G401.6 (cell line): ENCODE measurements at regions not wholly inside any gene's neighbourhood (a gene's known extent, or its start where the extent isn't known, plus 50 kb on each side); places are given as distances from the start of the nearest gene placed in this dataset.

ENCODE experiments used
- FAIRE-seq: peaks from 2 replicates; lab custom pipeline; 2012; peaks lifted over from hg19 to GRCh38; lab: Jason Lieb, UNC

DNA sequence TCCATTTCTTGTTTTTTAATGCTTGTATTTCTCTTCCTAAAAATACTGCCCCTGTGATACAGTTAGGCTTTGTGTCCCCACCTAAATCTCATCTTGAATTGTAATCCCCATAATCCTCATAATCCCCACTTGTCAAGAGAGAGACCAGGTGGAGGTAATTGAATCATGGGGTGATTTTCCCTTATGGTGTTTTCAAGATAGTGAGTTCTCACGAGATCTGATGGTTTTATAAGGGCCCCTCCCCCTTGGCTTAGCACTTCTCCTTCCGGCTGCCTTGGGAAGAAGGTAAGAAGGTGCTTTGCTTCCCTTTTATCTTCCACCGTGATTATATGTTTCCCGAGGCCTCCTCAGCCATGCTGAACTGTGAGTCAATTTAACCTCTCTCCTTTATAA lies 227.4 kb downstream of the MAN2A1 start:
- FAIRE-seq = no peak

DNA sequence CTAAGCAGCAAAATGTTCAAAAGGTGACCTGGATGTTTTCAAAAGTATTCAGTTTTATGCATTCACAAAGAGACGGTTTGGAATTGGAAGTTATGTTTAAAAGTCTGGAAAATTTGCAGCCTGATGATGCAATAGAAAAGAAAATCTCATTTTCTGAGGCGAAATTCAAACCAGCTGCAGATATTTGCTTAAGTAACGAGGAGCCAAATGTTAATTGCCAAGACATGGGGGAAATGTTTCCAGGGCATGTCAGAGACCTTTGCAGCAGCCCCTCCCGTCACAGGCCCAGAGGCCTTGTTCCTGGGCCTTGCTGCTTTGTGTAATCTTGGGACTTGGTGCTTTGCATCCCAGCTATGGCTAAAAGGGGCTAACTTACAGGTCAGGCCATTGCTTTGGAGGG lies 228.2 kb downstream of the MAN2A1 start:
- FAIRE-seq = no peak

- FAIRE-seq = no peak
Observed at GRCh38 chr5:109920736-109921135, 231.0 kb downstream of the MAN2A1 start.

- no peak for FAIRE-seq
Observed at GRCh38 chr5:109921735-109922380, 232.1 kb downstream of the MAN2A1 start.

DNA sequence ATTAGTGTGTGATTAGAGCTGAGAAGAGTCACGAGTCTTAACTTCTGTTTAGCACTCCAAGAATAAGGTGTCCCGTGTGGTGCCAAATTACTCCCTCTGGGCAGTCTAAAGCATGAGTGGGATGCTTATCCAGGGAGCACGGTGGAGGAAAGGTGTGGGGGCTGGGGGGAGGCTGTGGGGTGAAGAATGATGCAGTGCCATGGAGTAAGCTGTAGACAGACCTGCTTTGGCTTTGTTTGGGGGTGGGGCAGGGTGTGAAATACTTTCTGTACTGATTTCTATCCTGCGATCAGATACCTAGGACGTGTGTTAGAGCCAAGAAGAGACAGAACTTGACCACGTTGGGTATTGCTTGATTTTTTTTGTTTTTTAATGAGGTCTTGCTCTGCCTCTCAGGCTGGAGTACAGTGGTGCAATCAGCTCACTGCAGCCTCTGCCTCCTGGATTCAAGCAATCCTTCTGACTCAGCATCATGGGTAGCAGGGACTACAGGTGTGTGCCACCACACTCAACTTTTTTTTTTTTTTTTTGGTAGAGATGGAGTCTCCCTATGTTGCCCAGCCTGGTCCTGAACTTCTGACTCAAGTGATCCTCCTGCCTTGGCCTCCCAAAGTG lies 232.8 kb downstream of the MAN2A1 start:
- FAIRE-seq = no peak

GRCh38 chr5:109923205-109923604 lies 233.5 kb downstream of the MAN2A1 start:
- FAIRE-seq = no peak

DNA sequence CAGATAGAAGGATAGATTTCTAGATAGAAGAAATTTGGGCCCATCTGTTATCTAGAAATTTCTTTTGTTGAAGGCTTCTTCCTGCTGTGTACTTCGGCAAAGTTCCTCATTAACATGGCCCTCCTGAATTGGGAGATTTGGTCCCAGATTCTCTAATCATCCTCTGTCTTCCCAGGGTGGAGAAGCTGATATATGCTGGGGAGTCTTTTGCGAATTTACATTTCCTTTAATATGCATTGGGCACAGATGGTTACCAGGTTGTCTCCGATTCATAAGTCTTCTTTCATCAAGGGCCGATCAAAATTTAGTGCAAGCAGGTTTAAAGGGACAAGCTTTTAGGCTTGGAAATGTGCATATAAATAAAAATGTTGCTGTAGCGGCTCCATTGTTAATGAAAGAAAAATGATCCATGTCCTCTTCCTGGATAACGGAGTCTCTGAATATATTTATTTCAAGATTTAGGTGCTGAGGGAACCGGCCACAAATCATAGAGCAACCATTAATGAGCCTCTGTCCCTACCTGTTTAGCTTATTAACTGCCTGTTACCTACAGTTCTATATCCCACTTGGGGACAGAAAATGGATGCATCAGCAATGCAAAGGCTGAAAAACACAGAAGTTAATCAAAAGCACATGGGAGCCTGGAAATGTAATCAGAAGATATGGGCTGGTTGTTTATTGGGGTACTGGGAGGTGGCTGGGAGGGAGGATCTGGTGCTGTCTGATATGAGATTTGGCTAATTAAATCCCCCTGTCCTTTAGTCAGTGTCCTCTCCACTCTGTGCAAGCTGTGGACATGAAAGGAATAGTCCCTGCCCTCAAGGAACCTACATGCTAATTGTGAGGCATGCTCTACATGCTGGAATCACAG lies 234.7 kb downstream of the MAN2A1 start:
- no peak for FAIRE-seq

DNA sequence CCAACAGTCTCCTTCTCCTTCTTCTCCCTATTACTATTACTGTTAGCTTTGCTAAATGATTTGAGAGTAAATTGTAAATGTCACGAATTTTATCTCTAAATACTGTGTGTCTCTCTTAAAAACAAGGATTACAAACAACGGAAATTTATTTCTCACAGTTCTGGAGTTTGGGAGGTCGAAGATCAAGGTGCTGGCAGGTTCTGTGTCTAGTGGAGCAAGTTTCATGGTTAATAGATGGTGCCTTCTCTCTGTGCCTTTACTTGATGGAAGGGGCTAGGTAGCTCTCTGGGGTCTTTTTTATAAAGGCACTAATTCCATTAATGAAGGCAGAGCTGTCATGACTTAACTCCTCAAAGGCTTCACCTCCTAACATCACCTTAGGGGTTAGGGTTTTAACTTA lies 237.9 kb downstream of the MAN2A1 start:
- FAIRE-seq = no peak

- FAIRE-seq = no peak
Observed at GRCh38 chr5:109928046-109928445, 238.3 kb downstream of the MAN2A1 start.

- FAIRE-seq = no peak
Observed at GRCh38 chr5:109928811-109929210, 239.1 kb downstream of the MAN2A1 start.

DNA sequence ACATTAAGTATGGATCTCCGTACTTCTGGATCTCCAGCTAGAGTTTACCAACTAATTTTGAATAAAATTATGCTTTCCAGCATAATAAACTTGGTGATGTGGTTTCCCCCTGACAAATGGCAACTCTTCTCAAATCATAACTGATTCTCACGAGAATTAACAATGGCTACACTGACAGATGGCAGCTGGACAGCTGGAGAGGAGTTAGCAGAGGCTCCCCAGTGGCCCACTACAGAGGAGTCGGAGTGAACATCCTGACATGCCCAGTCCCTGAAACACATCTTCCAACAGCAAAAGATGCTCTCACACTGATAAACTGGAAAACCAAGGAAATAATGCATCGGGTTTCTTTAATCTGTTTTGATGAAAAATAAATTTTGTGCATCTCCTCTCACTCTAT lies 239.6 kb downstream of the MAN2A1 start:
- FAIRE-seq = no peak

GRCh38 chr5:109929911-109930310 lies 240.2 kb downstream of the MAN2A1 start:
- no peak for FAIRE-seq

- no peak for FAIRE-seq
Observed at GRCh38 chr5:109931049-109931780, 241.5 kb downstream of the MAN2A1 start.

DNA sequence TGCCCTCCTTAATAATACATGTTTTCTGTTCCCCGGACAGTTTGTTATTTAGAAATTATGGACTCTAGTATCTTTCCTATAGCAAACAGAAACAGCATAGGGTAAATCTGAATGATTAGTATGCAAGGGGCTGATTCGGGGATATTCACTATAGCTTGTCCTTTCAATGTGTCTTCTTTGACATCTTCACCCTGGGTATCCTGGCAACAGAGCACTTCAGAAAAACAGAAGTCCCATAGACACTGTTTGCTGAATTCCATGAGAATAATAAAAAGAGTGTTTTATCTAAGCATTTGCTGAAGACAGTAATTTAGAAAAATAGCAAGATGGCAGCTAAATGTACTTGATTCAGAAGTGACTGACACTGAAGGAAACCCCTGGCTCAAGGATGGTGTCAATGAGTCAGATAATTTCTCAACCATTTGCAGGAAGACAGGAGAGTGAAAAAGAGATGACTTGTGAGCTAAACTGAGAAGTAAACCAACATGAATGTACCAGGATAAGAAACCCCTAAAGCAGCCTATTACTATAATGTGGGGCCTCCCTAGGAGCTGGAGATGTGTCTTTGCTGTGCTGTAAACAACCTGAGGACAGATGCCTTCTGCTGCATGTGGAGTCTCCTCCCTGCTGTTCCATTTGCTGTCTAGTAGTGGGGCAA lies 246.2 kb downstream of the MAN2A1 start:
- FAIRE-seq = no peak

GRCh38 chr5:109936996-109937395 lies 247.3 kb downstream of the MAN2A1 start:
- no peak for FAIRE-seq

GRCh38 chr5:109937951-109938350 lies 248.2 kb downstream of the MAN2A1 start:
- FAIRE-seq = no peak

DNA sequence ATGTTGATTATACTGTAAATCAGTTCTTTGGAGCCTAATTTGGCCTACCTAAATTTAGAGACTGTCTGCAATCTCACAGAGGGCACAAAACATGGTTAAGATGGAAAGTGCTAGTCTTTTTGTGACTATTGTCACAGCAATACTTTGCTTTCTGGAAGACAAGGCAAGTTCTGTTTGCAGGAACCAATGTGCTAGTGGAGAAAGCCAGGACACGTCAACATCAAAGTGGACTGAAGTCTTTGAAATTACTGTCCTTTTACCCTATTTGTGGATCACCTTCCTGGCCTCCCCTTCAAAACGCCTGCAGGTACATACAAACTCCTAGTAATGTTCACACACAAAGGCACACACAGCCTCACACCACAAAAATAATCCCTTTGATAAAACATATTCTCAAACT lies 248.7 kb downstream of the MAN2A1 start:
- no peak for FAIRE-seq

DNA sequence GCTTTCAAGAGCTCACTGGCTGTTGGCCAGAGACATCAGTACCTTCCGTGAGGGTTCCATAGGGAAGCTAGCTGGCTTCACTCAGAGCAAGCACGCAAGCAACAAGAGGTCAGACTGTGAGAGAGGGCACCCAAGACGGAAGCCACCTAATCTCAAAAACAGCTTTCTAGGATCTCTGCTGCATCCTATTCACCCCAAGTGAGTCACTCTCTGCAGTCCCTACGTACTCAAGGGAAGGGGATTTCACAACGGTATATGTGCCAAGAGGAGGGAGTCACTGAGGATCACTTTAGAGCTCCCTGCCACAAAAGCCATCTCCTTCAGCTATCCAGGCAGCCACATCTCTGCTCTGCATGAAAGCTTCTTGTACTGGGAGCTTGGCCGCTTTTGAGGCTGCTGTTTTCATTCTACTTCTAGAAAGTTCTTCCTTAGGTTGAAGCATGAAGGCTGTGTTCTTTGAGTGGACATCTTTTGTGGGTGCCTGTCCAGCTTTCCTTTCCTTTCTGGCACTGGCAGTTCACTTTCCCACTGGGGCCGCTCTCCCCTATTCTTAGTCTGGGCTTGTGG lies 249.5 kb downstream of the MAN2A1 start:
- FAIRE-seq = no peak

DNA sequence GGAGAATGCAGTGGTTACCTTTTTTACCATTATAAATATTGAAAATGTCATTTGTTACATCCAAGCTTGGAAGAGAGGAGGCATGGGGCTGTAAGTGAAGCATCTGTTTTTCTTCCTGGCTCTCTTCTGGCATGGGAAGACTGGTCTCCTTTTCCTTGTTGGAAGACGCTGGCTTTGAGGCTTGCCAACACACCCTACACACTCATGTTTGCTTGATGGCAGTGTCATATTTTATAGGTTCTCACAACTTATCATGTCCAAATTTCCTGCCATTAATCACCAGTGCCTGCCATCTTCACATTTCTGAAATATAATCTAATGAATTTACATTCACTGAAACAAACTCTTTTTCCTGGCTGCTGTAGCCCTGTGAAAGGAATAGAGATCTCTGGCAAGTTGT lies 252.9 kb downstream of the MAN2A1 start:
- no peak for FAIRE-seq

GRCh38 chr5:109943701-109944235 lies 254.0 kb downstream of the MAN2A1 start:
- FAIRE-seq = no peak

GRCh38 chr5:109944461-109944860 lies 254.7 kb downstream of the MAN2A1 start:
- FAIRE-seq = no peak
